HG03108 (cell line): ENCODE measurements at regions not wholly inside any gene's neighbourhood (a gene's known extent, or its start where the extent isn't known, plus 50 kb on each side); places are given as distances from the start of the nearest gene placed in this dataset.
"Not testable (repeated sequence)": the region's sequence is repeated elsewhere in the genome, so short reads cannot be mapped to it uniquely, and the experiment has no call there.

Experiments used
- ATAC-seq: cut with Tn5 transposase; IDR thresholded peaks from one replicate; pipeline ENCODE4 v1.9.1; 2021; ENCODE audit warnings: moderate library complexity; ENCODE audit not compliant: unreplicated experiment

GRCh38 chr4:123025398-123025797 is 103.0 kb upstream of the NUDT6 start:
- ATAC-seq, result no peak

- ATAC-seq, result not testable (repeated sequence)
These were observed 103.6 kb upstream of the NUDT6 start for GRCh38 chr4:123026015-123026414.

- ATAC-seq, result no peak
These were observed 109.3 kb upstream of the NUDT6 start for GRCh38 chr4:123031664-123032063.

GRCh38 chr4:123034023-123034422 is 111.6 kb upstream of the NUDT6 start:
- no peak for ATAC-seq

GRCh38 chr4:123035239-123035638 is 112.8 kb upstream of the NUDT6 start:
- ATAC-seq, result no peak

GRCh38 chr4:123037804-123038203 is 115.4 kb upstream of the NUDT6 start:
- ATAC-seq, result no peak

GRCh38 chr4:123042095-123042494 is 119.7 kb upstream of the NUDT6 start:
- ATAC-seq, result no peak

GRCh38 chr4:123043013-123043412 is 120.6 kb upstream of the NUDT6 start:
- no peak for ATAC-seq

- no peak for ATAC-seq
These were observed 121.5 kb upstream of the NUDT6 start for GRCh38 chr4:123043793-123044425.

- ATAC-seq, result no peak
These were observed 123.7 kb upstream of the NUDT6 start for GRCh38 chr4:123046096-123046495.

- ATAC-seq, result no peak
These were observed 127.6 kb upstream of the NUDT6 start for GRCh38 chr4:123050018-123050417.

GRCh38 chr4:123052007-123052406 is 129.6 kb upstream of the NUDT6 start:
- no peak for ATAC-seq

GRCh38 chr4:123055943-123056342 is 133.5 kb upstream of the NUDT6 start:
- no peak for ATAC-seq

GRCh38 chr4:123060039-123060770 is 137.8 kb upstream of the NUDT6 start:
- ATAC-seq, result no peak

- ATAC-seq, result no peak
These were observed 142.0 kb upstream of the NUDT6 start for GRCh38 chr4:123064390-123064789.

- ATAC-seq, result no peak
These were observed 145.7 kb upstream of the NUDT6 start for GRCh38 chr4:123068081-123068480.

- ATAC-seq, result no peak
These were observed 149.7 kb upstream of the NUDT6 start for GRCh38 chr4:123072060-123072459.

- ATAC-seq, result no peak
These were observed 151.3 kb upstream of the NUDT6 start for GRCh38 chr4:123073650-123074049.

- no peak for ATAC-seq
These were observed 154.9 kb upstream of the NUDT6 start for GRCh38 chr4:123077330-123077729.

- ATAC-seq, result no peak
These were observed 159.6 kb upstream of the NUDT6 start for GRCh38 chr4:123081971-123082370.

- ATAC-seq, result no peak
These were observed 161.2 kb upstream of the NUDT6 start for GRCh38 chr4:123083646-123084045.

- ATAC-seq, result no peak
These were observed 166.1 kb upstream of the NUDT6 start for GRCh38 chr4:123088501-123088900.

GRCh38 chr4:123090886-123091285 is 168.5 kb upstream of the NUDT6 start:
- ATAC-seq, result no peak
